Panc1 (cell line): ENCODE measurements at regions not wholly inside any gene's neighbourhood (a gene's known extent, or its start where the extent isn't known, plus 50 kb on each side); places are given as distances from the start of the nearest gene placed in this dataset.

ENCODE experiments used
- ATAC-seq: fragments of 200-7000 bp; cut with Tn5 transposase; 2 replicates; pipeline ENCODE4 v1.9.1; 2020; ENCODE audit warnings: mild to moderate bottlenecking, moderate library complexity
- BruUV-seq: library from RNA; stranded (reverse); fragments of 400-500 nt; replicated peaks from 2 replicates; lab custom pipeline; 2021; lab: Mats Ljungman, UMichigan
- CTCF ChIA-PET: fragments of 300-600 bp; sonication (Branson Sonifier 250); formaldehyde crosslinking; loops from one replicate; lab custom pipeline; 2022; ENCODE audit warnings: antibody characterized with exemption; lab: Charles Lee
- POLR2A ChIA-PET: fragments of 300-600 bp; sonication (Branson Sonifier 250); formaldehyde crosslinking; loops from one replicate; lab custom pipeline; 2022; ENCODE audit warnings: antibody characterized with exemption; lab: Charles Lee
- DNase-seq: peaks from one replicate; pipeline ENCODE4 v3.0.0-alpha.2; 2010; ENCODE audit warnings: low read depth, low spot score
- H3K27ac ChIP-seq: 2 replicates; pipeline ENCODE4 v1.5.1; 2011; ENCODE audit warnings: mild to moderate bottlenecking, low read length, inconsistent platforms
- H3K27me3 ChIP-seq: fragments of 200-500 bp; sonication (Bioruptor generic); 2 replicates; pipeline ENCODE4 v1.6.0; 2014; ENCODE audit warnings: low read length, inconsistent platforms; ENCODE audit not compliant: control insufficient read depth, insufficient read depth
- H3K36me3 ChIP-seq: fragments of 200-500 bp; sonication (Bioruptor generic); 2 replicates; pipeline ENCODE4 v1.5.1; 2014; ENCODE audit warnings: inconsistent platforms, mild to moderate bottlenecking, low read length, moderate library complexity; ENCODE audit not compliant: control insufficient read depth, insufficient read depth
- H3K4me1 ChIP-seq: 2 replicates; pipeline ENCODE4 v1.5.1; 2011; ENCODE audit warnings: inconsistent platforms, mild to moderate bottlenecking, low read length, moderate library complexity; ENCODE audit not compliant: control insufficient read depth, insufficient read depth
- H3K4me3 ChIP-seq, 2 experiments: 2 replicates each; pipeline ENCODE4 v1.5.1; 2011 to 2012; ENCODE audit warnings: low read depth in 2 of 2, low read length in 2 of 2, mild to moderate bottlenecking in 2 of 2, inconsistent platforms in 1 of 2, moderate library complexity in 1 of 2
- H3K9me3 ChIP-seq: fragments of 200-500 bp; sonication (Bioruptor generic); 2 replicates; pipeline ENCODE4 v1.5.1; 2014; ENCODE audit warnings: low read depth, mild to moderate bottlenecking, inconsistent platforms, low read length, moderate library complexity; ENCODE audit not compliant: control insufficient read depth, insufficient read depth
- CTCF ChIP-seq: fragments of 450-650 bp; IDR thresholded peaks from 2 replicates; pipeline ENCODE4 v1.5.1; 2017; ENCODE audit warnings: mild to moderate bottlenecking
- POLR2AphosphoS5 ChIP-seq: IDR thresholded peaks from 2 replicates; pipeline ENCODE4 v1.6.1; 2012; ENCODE audit warnings: mild to moderate bottlenecking, low read depth, low read length, moderate library complexity
- REST ChIP-seq, 2 experiments: IDR thresholded peaks; 2 replicates each; pipeline ENCODE4 v1.6.1; 2011 to 2012; ENCODE audit warnings: low read depth in 2 of 2, control low read depth in 1 of 2, low read length in 1 of 2, mild to moderate bottlenecking in 1 of 2, moderate library complexity in 1 of 2; ENCODE audit not compliant: insufficient read depth in 1 of 2
- SIN3A ChIP-seq: IDR thresholded peaks from 2 replicates; pipeline ENCODE4 v1.6.1; 2012; ENCODE audit warnings: low read depth, mild to moderate bottlenecking, low read length, moderate library complexity, borderline replicate concordance; ENCODE audit not compliant: insufficient read depth
- TCF7L2 ChIP-seq: IDR thresholded peaks from 2 replicates; pipeline ENCODE4 v1.6.1; 2011; ENCODE audit warnings: mild to moderate bottlenecking, low read depth, low read length, inconsistent platforms
- in situ Hi-C: cut with HindIII; loops from 2 replicates; pipeline ENCODE4 v1.10.0; 2016; ENCODE audit warnings: low sequenced_read_pairs, low pct_unique_long_range_greater_than_20kb
- intact Hi-C: fragments of 100-400 bp; cut with micrococcal nuclease; formaldehyde crosslinking; loops from one replicate; pipeline ENCODE4 v1.10.0; 2022; ENCODE audit not compliant: unreplicated experiment

GRCh38 chr5:166505544-166505943 is 1785.9 kb upstream of the WWC1 start:
- H3K27ac ChIP-seq = no peak overlapping the region
- no peaks in the 10 kb centered on the region for H3K27me3 ChIP-seq
- H3K4me3 ChIP-seq = no peak overlapping the region
- ATAC-seq = no peak
- in situ Hi-C loops = no loop called here
- ChIA-PET POLR2A (interaction anchor here (0.7 kb wide), 1 partner anchor 749 kb away, joined by 3 read pairs; no protein-coding TSS in a partner anchor), CTCF (no interaction called here)
- H3K4me1 ChIP-seq = no peaks in the 10 kb centered on the region
- no peaks in the 10 kb centered on the region for H3K36me3 ChIP-seq
- DNase-seq = no peak
- intact Hi-C loops = no loop called here
- H3K9me3 ChIP-seq = no peaks in the 10 kb centered on the region
- no TSS peak for BruUV-seq
- TF ChIP-seq POLR2AphosphoS5 = no peak
- TF ChIP-seq REST (IDR thresholded peaks at IDR 0.05; ENCODE audit: insufficient read depth in 1 of 2, low read depth in 2 of 2, low read length in 1 of 2) = no peak
- no peak for TF ChIP-seq CTCF
- no peak for TF ChIP-seq TCF7L2
- no peak for TF ChIP-seq SIN3A

GRCh38 chr5:166507810-166508425 is 1783.5 kb upstream of the WWC1 start:
- in situ Hi-C loops = no loop called here
- H3K9me3 ChIP-seq = no peaks in the 10 kb centered on the region
- no peaks in the 10 kb centered on the region for H3K27me3 ChIP-seq
- CTCF ChIA-PET = no interaction called here
- POLR2A ChIA-PET = no interaction called here
- no TSS peak for BruUV-seq
- no peaks in the 10 kb centered on the region for H3K36me3 ChIP-seq
- intact Hi-C loops = no loop called here
- no peaks in the 10 kb centered on the region for H3K4me1 ChIP-seq
- DNase-seq (no peak), ATAC-seq (no peak)
- TF ChIP-seq CTCF = no peak
- TF ChIP-seq POLR2AphosphoS5 = no peak
- no peak for TF ChIP-seq SIN3A
- TF ChIP-seq TCF7L2 = no peak
- TF ChIP-seq REST (IDR thresholded peaks at IDR 0.05; ENCODE audit: insufficient read depth in 1 of 2, low read depth in 2 of 2, low read length in 1 of 2) = no peak
- H3K27ac ChIP-seq = no peak overlapping the region
- H3K4me3 ChIP-seq = no peak overlapping the region
